ENCODE measurements at regions not wholly inside any gene's neighbourhood (a gene's known extent, or its start where the extent isn't known, plus 50 kb on each side); places are given as distances from the start of the nearest gene placed in this dataset.

- no peak for TF ChIP-seq CTCF (conservative IDR thresholded peaks at IDR 0.05)
- Mint-ChIP-seq H3K27me3 (ENCODE audit: low read depth) (peaks cover 42% of the 10 kb centered on the region), H3K9me3 (peaks cover 3% of the 10 kb centered on the region), H3K36me3 (ENCODE audit: low read depth) (peaks cover 4% of the 10 kb centered on the region), H3K27ac (ENCODE audit: unreplicated experiment) (no peak overlapping the region), H3K4me3 (no peak overlapping the region), H3K4me1 (no peaks in the 10 kb centered on the region)
- DNase-seq (ENCODE audit: low read depth, low spot score): no peak
These were observed 55.6 kb downstream of the RHOXF2B start for GRCh38 chrX:120021927-120022326.

GRCh38 chrX:120020305-120020704, 57.2 kb downstream of the RHOXF2B start:
- Mint-ChIP-seq H3K4me3 (no peak overlapping the region), H3K36me3 (ENCODE audit: low read depth) (no peaks in the 10 kb centered on the region), H3K27ac (ENCODE audit: unreplicated experiment) (no peak overlapping the region), H3K4me1 (peaks cover 4% of the 10 kb centered on the region), H3K9me3 (no peaks in the 10 kb centered on the region), H3K27me3 (ENCODE audit: low read depth) (peaks cover 55% of the 10 kb centered on the region)
- no peak for TF ChIP-seq CTCF (conservative IDR thresholded peaks at IDR 0.05)
- DNase-seq (ENCODE audit: low read depth, low spot score): no peak

- Mint-ChIP-seq H3K4me3 (no peak overlapping the region), H3K27me3 (ENCODE audit: low read depth) (peaks cover 89% of the 10 kb centered on the region), H3K27ac (ENCODE audit: unreplicated experiment) (no peak overlapping the region), H3K4me1 (peaks cover 4% of the 10 kb centered on the region), H3K36me3 (ENCODE audit: low read depth) (peaks cover under 1% of the 10 kb centered on the region), H3K9me3 (no peaks in the 10 kb centered on the region)
- TF ChIP-seq CTCF (conservative IDR thresholded peaks at IDR 0.05): no peak
- DNase-seq (ENCODE audit: low read depth, low spot score): no peak
These were observed 61.4 kb downstream of the RHOXF2B start for GRCh38 chrX:120016068-120016441.

GRCh38 chrX:120015145-120016067, 62.1 kb downstream of the RHOXF2B start:
- Mint-ChIP-seq H3K36me3 (ENCODE audit: low read depth) (peaks cover 2% of the 10 kb centered on the region), H3K4me1 (peaks cover 4% of the 10 kb centered on the region), H3K9me3 (no peaks in the 10 kb centered on the region), H3K27me3 (ENCODE audit: low read depth) (peaks cover 90% of the 10 kb centered on the region), H3K4me3 (no peak overlapping the region), H3K27ac (ENCODE audit: unreplicated experiment) (no peak overlapping the region)
- DNase-seq (ENCODE audit: low read depth, low spot score): no peak
- no peak for TF ChIP-seq CTCF (conservative IDR thresholded peaks at IDR 0.05)

GRCh38 chrX:120014354-120015130, 62.9 kb downstream of the RHOXF2B start:
- Mint-ChIP-seq H3K4me1 (peaks cover 4% of the 10 kb centered on the region), H3K4me3 (no peak overlapping the region), H3K27me3 (ENCODE audit: low read depth) (peaks cover 92% of the 10 kb centered on the region), H3K9me3 (no peaks in the 10 kb centered on the region), H3K36me3 (ENCODE audit: low read depth) (peaks cover 2% of the 10 kb centered on the region), H3K27ac (ENCODE audit: unreplicated experiment) (no peak overlapping the region)
- TF ChIP-seq CTCF (conservative IDR thresholded peaks at IDR 0.05): no peak
- no peak for DNase-seq (ENCODE audit: low read depth, low spot score)

Measured in neural crest cell (in vitro differentiated cells).